PFSK-1 (cell line): ENCODE measurements at regions not wholly inside any gene's neighbourhood (a gene's known extent, or its start where the extent isn't known, plus 50 kb on each side); places are given as distances from the start of the nearest gene placed in this dataset.

Source experiments
- FOXP2 ChIP-seq: optimal IDR thresholded peaks from 2 replicates; pipeline ENCODE3; 2011; ENCODE audit warnings: borderline replicate concordance, control low read depth, inconsistent platforms; ENCODE audit not compliant: insufficient read depth; ENCODE audit errors: extremely low read length, extremely low read depth
- POLR2AphosphoS5 ChIP-seq: IDR thresholded peaks from 2 replicates; pipeline ENCODE4 v1.6.1; 2012; ENCODE audit warnings: low read depth, mild to moderate bottlenecking, control low read depth, low read length, moderate library complexity
- REST ChIP-seq, 2 experiments: IDR thresholded peaks; 2 replicates each; pipeline versions ENCODE4 v1.6.1 to v1.8.0; 2011 to 2012; ENCODE audit warnings: low read depth in 2 of 2, low read length in 2 of 2, control low read depth in 1 of 2, inconsistent platforms in 1 of 2, mild to moderate bottlenecking in 1 of 2, moderate library complexity in 1 of 2; ENCODE audit not compliant: insufficient read depth in 1 of 2
- SIN3A ChIP-seq: IDR thresholded peaks from 2 replicates; pipeline ENCODE4 v1.6.1; 2012; ENCODE audit warnings: mild to moderate bottlenecking, low read length, moderate library complexity, borderline replicate concordance; ENCODE audit not compliant: insufficient read depth
- TAF1 ChIP-seq: IDR thresholded peaks from 2 replicates; pipeline ENCODE4 v1.6.1; 2012; ENCODE audit warnings: low read length, control low read depth, borderline replicate concordance; ENCODE audit not compliant: insufficient read depth

- TF ChIP-seq REST (IDR thresholded peaks at IDR 0.05; ENCODE audit: insufficient read depth in 1 of 2, low read depth in 2 of 2, low read length in 2 of 2) (no peak), POLR2AphosphoS5 (no peak), TAF1 (no peak), FOXP2 (no peak), SIN3A (no peak)
These were observed 1750.7 kb upstream of the PCDH20 start for GRCh38 chr13:63166345-63166744.

- TF ChIP-seq POLR2AphosphoS5 (no peak), REST (IDR thresholded peaks at IDR 0.05; ENCODE audit: insufficient read depth in 1 of 2, low read depth in 2 of 2, low read length in 2 of 2) (no peak), TAF1 (no peak), FOXP2 (no peak), SIN3A (no peak)
These were observed 1748.3 kb upstream of the PCDH20 start for GRCh38 chr13:63163903-63164302.

- no peak for TF ChIP-seq TAF1
- TF ChIP-seq REST (IDR thresholded peaks at IDR 0.05; ENCODE audit: insufficient read depth in 1 of 2, low read depth in 2 of 2, low read length in 2 of 2), result no peak
- TF ChIP-seq SIN3A, result no peak
- no peak for TF ChIP-seq POLR2AphosphoS5
- TF ChIP-seq FOXP2, result no peak
These were observed 1745.6 kb upstream of the PCDH20 start for GRCh38 chr13:63161219-63161618.

- TF ChIP-seq SIN3A (no peak), POLR2AphosphoS5 (no peak), FOXP2 (no peak), TAF1 (no peak), REST (IDR thresholded peaks at IDR 0.05; ENCODE audit: insufficient read depth in 1 of 2, low read depth in 2 of 2, low read length in 2 of 2) (no peak)
These were observed 1741.2 kb upstream of the PCDH20 start for GRCh38 chr13:63156816-63157215.

GRCh38 chr13:63149375-63149774 lies 1733.7 kb upstream of the PCDH20 start:
- TF ChIP-seq TAF1 (no peak), REST (IDR thresholded peaks at IDR 0.05; ENCODE audit: insufficient read depth in 1 of 2, low read depth in 2 of 2, low read length in 2 of 2) (no peak), POLR2AphosphoS5 (no peak), SIN3A (no peak), FOXP2 (no peak)
